ENCODE measurements at regions not wholly inside any gene's neighbourhood (a gene's known extent, or its start where the extent isn't known, plus 50 kb on each side); places are given as distances from the start of the nearest gene placed in this dataset.

GRCh38 chr2:42108852-42109251 is 60.3 kb upstream of the EML4 start:
- DNase-seq: no peak

- DNase-seq: no peak
Measured at GRCh38 chr2:42109959-42110640, 59.1 kb upstream of the EML4 start.

- DNase-seq: no peak
Measured at GRCh38 chr2:42110641-42111322, 58.4 kb upstream of the EML4 start.

GRCh38 chr2:42112418-42112817 is 56.7 kb upstream of the EML4 start:
- no peak for DNase-seq

GRCh38 chr2:42113452-42113851 is 55.7 kb upstream of the EML4 start:
- DNase-seq: no peak

- no peak for DNase-seq
Measured at GRCh38 chr2:42114091-42114490, 55.1 kb upstream of the EML4 start.

- DNase-seq: no peak
Measured at GRCh38 chr2:42115588-42115987, 53.6 kb upstream of the EML4 start.

- no peak for DNase-seq
Measured at GRCh38 chr2:42116195-42117181, 52.7 kb upstream of the EML4 start.

- no peak for DNase-seq
Measured at GRCh38 chr2:42117182-42117579, 52.0 kb upstream of the EML4 start.

GRCh38 chr2:42117923-42118753 is 51.0 kb upstream of the EML4 start:
- DNase-seq: peak; percentile 54

GRCh38 chr2:42118754-42119569 is 50.2 kb upstream of the EML4 start:
- DNase-seq: no peak

Data from NCI-H510A treated with DMSO at 0.1 percent for 48 hours (cell line).